HEK293 (cell line): ENCODE measurements at regions not wholly inside any gene's neighbourhood (a gene's known extent, or its start where the extent isn't known, plus 50 kb on each side); places are given as distances from the start of the nearest gene placed in this dataset.

Experiments
- BCL11A ChIP-seq: fragments of 450-650 bp; formaldehyde crosslinking; IDR thresholded peaks from 2 replicates; pipeline ENCODE4 v1.5.1; 2016; ENCODE audit warnings: low read depth, missing biosample characterization, missing genetic modification characterization
- MEIS1 ChIP-seq: sonication (generic); formaldehyde crosslinking; IDR thresholded peaks from 2 replicates; pipeline ENCODE4 v1.8.1; 2022; ENCODE audit warnings: missing genetic modification reagents, mild to moderate bottlenecking, borderline replicate concordance
- ZBTB20 ChIP-seq: fragments of 450-650 bp; formaldehyde crosslinking; IDR thresholded peaks from 2 replicates; pipeline ENCODE4 v1.5.1; 2016; ENCODE audit warnings: missing biosample characterization, missing genetic modification characterization
- ZBTB8A ChIP-seq: fragments of 450-650 bp; formaldehyde crosslinking; IDR thresholded peaks from 2 replicates; pipeline ENCODE4 v1.5.1; 2016; ENCODE audit warnings: missing biosample characterization, missing genetic modification characterization
- ZNF132 ChIP-seq: fragments of 450-650 bp; formaldehyde crosslinking; IDR thresholded peaks from 2 replicates; pipeline ENCODE4 v1.5.1; 2017; ENCODE audit warnings: missing biosample characterization, missing genetic modification characterization, borderline replicate concordance
- ZNF311 ChIP-seq: fragments of 450-650 bp; formaldehyde crosslinking; IDR thresholded peaks from 2 replicates; pipeline ENCODE4 v1.5.1; 2017; ENCODE audit warnings: missing biosample characterization, missing genetic modification characterization, borderline replicate concordance
- ZNF76 ChIP-seq: fragments of 450-650 bp; formaldehyde crosslinking; IDR thresholded peaks from 2 replicates; pipeline ENCODE4; 2016; ENCODE audit warnings: low read depth, missing biosample characterization, missing genetic modification characterization, borderline replicate concordance
- TF ChIP-seq, protein P1 (sequence below): fragments of 450-650 bp; formaldehyde crosslinking; IDR thresholded peaks from 2 replicates; pipeline ENCODE4 v1.5.1; 2016; ENCODE audit warnings: missing biosample characterization, missing genetic modification characterization
- TF ChIP-seq, protein P2 (sequence below): fragments of 450-650 bp; formaldehyde crosslinking; IDR thresholded peaks from 2 replicates; pipeline ENCODE4 v1.5.1; 2016; ENCODE audit warnings: missing biosample characterization, missing genetic modification characterization
- TF ChIP-seq, protein P3 (sequence below): fragments of 450-650 bp; formaldehyde crosslinking; IDR thresholded peaks from 2 replicates; pipeline ENCODE4 v1.5.1; 2016; ENCODE audit warnings: missing biosample characterization, missing genetic modification characterization
- TF ChIP-seq, protein P4 (sequence below): fragments of 450-650 bp; formaldehyde crosslinking; IDR thresholded peaks from 2 replicates; pipeline ENCODE4 v1.5.1; 2016; ENCODE audit warnings: missing biosample characterization, missing genetic modification characterization, borderline replicate concordance
- TF ChIP-seq, protein P5 (sequence below): fragments of 450-650 bp; formaldehyde crosslinking; optimal IDR thresholded peaks from 2 replicates; pipeline ENCODE3; 2016; ENCODE audit warnings: missing biosample characterization, mild to moderate bottlenecking, missing genetic modification characterization
- TF ChIP-seq, protein P6 (sequence below): fragments of 450-650 bp; formaldehyde crosslinking; IDR thresholded peaks from 2 replicates; pipeline ENCODE4 v1.5.1; 2016; ENCODE audit warnings: missing biosample characterization, missing genetic modification characterization

DNA sequence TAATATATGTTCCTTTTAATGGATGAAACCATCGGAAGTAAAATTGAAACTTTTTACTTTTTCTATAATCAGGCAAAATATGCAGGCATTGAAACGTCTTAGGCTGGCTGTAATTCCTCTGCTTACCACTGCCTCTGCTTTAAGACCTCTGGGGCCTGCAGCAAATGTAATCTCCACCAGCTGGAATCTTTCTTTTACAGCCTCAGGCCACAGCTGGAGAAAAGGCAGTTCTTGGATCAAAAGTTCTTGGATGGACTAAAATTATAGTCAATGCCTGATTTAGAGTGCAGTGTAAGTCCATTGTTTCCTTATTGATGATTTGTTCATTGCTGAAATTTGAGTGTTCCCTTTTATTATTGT, 396.7 kb downstream of the KCTD16 start:
- no peak for TF ChIP-seq ZNF76 (tag by site-specific recombination)
- TF ChIP-seq, protein P1, sequence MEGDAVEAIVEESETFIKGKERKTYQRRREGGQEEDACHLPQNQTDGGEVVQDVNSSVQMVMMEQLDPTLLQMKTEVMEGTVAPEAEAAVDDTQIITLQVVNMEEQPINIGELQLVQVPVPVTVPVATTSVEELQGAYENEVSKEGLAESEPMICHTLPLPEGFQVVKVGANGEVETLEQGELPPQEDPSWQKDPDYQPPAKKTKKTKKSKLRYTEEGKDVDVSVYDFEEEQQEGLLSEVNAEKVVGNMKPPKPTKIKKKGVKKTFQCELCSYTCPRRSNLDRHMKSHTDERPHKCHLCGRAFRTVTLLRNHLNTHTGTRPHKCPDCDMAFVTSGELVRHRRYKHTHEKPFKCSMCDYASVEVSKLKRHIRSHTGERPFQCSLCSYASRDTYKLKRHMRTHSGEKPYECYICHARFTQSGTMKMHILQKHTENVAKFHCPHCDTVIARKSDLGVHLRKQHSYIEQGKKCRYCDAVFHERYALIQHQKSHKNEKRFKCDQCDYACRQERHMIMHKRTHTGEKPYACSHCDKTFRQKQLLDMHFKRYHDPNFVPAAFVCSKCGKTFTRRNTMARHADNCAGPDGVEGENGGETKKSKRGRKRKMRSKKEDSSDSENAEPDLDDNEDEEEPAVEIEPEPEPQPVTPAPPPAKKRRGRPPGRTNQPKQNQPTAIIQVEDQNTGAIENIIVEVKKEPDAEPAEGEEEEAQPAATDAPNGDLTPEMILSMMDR (tag by site-specific recombination), result no peak
- no peak for TF ChIP-seq ZNF132 (tag by site-specific recombination)
- no peak for TF ChIP-seq ZBTB20 (tag by site-specific recombination)
- TF ChIP-seq MEIS1 (CRISPR knock-in tag), result no peak
- TF ChIP-seq, protein P2, sequence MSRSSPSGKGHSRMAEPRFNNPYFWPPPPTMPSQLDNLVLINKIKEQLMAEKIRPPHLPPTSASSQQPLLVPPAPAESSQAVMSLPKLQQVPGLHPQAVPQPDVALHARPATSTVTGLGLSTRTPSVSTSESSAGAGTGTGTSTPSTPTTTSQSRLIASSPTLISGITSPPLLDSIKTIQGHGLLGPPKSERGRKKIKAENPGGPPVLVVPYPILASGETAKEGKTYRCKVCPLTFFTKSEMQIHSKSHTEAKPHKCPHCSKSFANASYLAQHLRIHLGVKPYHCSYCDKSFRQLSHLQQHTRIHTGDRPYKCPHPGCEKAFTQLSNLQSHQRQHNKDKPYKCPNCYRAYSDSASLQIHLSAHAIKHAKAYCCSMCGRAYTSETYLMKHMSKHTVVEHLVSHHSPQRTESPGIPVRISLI (tag by site-specific recombination), result no peak
- TF ChIP-seq, protein P3, sequence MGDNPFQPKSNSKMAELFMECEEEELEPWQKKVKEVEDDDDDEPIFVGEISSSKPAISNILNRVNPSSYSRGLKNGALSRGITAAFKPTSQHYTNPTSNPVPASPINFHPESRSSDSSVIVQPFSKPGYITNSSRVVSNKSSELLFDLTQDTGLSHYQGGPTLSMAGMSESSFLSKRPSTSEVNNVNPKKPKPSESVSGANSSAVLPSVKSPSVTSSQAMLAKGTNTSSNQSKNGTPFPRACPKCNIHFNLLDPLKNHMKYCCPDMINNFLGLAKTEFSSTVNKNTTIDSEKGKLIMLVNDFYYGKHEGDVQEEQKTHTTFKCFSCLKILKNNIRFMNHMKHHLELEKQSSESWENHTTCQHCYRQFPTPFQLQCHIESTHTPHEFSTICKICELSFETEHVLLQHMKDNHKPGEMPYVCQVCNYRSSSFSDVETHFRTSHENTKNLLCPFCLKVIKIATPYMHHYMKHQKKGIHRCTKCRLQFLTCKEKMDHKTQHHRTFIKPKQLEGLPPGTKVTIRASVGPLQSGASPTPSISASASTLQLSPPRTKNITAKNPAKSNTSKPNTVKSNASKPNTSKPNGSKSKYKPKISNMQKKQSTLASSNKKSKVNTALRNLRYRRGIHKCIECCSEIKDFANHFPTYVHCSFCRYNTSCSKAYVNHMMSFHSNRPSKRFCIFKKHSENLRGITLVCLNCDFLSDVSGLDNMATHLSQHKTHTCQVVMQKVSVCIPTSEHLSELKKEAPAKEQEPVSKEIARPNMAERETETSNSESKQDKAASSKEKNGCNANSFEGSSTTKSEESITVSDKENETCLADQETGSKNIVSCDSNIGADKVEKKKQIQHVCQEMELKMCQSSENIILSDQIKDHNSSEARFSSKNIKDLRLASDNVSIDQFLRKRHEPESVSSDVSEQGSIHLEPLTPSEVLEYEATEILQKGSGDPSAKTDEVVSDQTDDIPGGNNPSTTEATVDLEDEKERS (tag by site-specific recombination), result no peak
- TF ChIP-seq, protein P4, sequence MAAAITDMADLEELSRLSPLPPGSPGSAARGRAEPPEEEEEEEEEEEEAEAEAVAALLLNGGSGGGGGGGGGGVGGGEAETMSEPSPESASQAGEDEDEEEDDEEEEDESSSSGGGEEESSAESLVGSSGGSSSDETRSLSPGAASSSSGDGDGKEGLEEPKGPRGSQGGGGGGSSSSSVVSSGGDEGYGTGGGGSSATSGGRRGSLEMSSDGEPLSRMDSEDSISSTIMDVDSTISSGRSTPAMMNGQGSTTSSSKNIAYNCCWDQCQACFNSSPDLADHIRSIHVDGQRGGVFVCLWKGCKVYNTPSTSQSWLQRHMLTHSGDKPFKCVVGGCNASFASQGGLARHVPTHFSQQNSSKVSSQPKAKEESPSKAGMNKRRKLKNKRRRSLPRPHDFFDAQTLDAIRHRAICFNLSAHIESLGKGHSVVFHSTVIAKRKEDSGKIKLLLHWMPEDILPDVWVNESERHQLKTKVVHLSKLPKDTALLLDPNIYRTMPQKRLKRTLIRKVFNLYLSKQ (tag by site-specific recombination), result no peak
- TF ChIP-seq, protein P5, sequence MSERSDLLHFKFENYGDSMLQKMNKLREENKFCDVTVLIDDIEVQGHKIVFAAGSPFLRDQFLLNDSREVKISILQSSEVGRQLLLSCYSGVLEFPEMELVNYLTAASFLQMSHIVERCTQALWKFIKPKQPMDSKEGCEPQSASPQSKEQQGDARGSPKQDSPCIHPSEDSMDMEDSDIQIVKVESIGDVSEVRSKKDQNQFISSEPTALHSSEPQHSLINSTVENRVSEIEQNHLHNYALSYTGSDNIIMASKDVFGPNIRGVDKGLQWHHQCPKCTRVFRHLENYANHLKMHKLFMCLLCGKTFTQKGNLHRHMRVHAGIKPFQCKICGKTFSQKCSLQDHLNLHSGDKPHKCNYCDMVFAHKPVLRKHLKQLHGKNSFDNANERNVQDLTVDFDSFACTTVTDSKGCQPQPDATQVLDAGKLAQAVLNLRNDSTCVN (tag by site-specific recombination), result no peak
- TF ChIP-seq ZBTB8A (tag by site-specific recombination), result no peak
- TF ChIP-seq BCL11A (tag by site-specific recombination), result no peak
- TF ChIP-seq ZNF311, result no peak
- TF ChIP-seq, protein P6, sequence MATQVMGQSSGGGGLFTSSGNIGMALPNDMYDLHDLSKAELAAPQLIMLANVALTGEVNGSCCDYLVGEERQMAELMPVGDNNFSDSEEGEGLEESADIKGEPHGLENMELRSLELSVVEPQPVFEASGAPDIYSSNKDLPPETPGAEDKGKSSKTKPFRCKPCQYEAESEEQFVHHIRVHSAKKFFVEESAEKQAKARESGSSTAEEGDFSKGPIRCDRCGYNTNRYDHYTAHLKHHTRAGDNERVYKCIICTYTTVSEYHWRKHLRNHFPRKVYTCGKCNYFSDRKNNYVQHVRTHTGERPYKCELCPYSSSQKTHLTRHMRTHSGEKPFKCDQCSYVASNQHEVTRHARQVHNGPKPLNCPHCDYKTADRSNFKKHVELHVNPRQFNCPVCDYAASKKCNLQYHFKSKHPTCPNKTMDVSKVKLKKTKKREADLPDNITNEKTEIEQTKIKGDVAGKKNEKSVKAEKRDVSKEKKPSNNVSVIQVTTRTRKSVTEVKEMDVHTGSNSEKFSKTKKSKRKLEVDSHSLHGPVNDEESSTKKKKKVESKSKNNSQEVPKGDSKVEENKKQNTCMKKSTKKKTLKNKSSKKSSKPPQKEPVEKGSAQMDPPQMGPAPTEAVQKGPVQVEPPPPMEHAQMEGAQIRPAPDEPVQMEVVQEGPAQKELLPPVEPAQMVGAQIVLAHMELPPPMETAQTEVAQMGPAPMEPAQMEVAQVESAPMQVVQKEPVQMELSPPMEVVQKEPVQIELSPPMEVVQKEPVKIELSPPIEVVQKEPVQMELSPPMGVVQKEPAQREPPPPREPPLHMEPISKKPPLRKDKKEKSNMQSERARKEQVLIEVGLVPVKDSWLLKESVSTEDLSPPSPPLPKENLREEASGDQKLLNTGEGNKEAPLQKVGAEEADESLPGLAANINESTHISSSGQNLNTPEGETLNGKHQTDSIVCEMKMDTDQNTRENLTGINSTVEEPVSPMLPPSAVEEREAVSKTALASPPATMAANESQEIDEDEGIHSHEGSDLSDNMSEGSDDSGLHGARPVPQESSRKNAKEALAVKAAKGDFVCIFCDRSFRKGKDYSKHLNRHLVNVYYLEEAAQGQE, result no peak
